HG02884 (cell line): ENCODE measurements at regions not wholly inside any gene's neighbourhood (a gene's known extent, or its start where the extent isn't known, plus 50 kb on each side); places are given as distances from the start of the nearest gene placed in this dataset.

ENCODE experiments used
- ATAC-seq: cut with Tn5 transposase; IDR thresholded peaks from one replicate; pipeline ENCODE4 v1.9.1; 2021; ENCODE audit warnings: mild to moderate bottlenecking, moderate library complexity; ENCODE audit not compliant: unreplicated experiment

GRCh38 chr4:125365731-125366130, 51.0 kb downstream of the FAT4 start:
- no peak for ATAC-seq

GRCh38 chr4:125368146-125368545, 53.4 kb downstream of the FAT4 start:
- ATAC-seq, result no peak

DNA sequence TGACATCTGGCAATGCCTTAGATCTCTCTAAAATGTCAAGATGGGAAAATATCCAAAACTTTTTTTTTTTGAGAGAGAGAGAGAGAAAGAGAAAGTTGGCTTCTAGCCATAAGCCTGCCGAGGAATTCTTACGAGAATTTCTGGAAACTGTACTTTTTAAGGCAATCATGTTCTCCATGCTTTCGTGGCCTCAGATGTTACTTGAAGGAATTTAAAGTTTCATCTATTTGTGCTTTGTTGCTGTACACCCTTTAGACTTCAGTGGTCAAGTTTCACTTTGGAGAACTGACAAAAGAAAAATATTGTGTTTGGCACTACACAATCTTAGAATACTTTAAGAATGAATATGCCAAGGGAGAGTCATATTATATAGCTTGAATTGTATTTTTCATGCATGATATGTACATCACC, 53.9 kb downstream of the FAT4 start:
- ATAC-seq, result no peak

GRCh38 chr4:125369098-125369497, 54.3 kb downstream of the FAT4 start:
- no peak for ATAC-seq

- no peak for ATAC-seq
Measured at GRCh38 chr4:125370478-125370877, 55.7 kb downstream of the FAT4 start.

DNA sequence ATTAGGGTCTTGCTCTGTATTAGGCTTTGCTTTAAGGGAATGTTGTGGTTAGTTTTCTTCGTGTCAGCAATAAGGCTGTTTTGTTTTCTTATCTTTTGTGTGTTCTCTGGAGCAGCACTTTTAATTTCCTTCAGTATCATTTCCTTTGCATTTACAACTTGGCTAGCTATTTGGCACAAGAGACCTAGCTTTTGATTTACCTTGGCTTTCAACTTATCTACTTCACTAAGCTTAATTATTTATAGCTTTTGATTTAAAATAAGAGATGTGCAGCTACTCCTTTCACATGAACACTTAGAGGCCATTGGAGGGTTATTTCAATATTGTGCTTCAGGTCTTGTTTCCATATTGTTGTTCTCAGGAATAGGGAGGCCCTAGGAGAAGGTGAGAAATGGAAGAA, 68.2 kb downstream of the FAT4 start:
- no peak for ATAC-seq

DNA sequence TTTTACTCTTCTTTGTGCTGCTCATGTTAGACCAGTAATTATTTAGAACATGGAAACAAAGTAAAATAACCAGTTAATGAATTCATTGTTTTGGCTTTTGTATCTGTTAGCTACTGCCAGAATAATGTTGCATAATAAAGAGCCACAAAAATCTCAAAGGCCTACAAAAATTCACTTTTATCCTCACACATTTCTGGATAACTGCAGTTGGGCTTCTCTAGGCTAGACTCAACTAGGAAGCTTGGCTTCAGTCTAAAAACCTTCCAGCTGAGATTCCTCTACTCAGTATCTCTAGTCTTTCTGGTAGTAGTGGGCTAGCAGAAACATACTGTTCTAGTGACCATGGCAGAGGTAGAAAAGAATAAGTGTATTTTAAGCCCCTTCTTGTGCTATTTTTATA, 73.0 kb downstream of the FAT4 start:
- ATAC-seq, result no peak

- no peak for ATAC-seq
Measured at GRCh38 chr4:125388613-125389012, 73.9 kb downstream of the FAT4 start.

- ATAC-seq, result no peak
Measured at GRCh38 chr4:125389713-125390112, 75.0 kb downstream of the FAT4 start.

DNA sequence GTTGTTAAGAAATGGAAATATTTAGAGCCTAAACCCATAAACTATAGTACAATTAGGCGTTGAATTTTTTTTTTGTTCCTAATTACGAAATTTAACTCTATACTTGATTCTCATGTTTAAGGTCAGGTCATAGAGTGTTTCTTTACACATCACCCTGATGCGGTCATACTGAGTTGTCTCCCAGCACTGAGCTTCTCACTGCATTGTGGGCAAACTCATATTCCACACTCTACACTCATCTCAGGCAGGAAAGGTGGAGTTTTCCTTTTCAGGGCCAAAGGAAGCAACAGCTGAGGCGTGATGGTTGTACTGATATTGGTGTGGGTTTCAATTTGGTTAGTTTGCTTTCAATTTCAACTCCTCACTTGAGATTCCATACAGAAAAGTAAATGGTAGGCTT, 75.4 kb downstream of the FAT4 start:
- no peak for ATAC-seq

DNA sequence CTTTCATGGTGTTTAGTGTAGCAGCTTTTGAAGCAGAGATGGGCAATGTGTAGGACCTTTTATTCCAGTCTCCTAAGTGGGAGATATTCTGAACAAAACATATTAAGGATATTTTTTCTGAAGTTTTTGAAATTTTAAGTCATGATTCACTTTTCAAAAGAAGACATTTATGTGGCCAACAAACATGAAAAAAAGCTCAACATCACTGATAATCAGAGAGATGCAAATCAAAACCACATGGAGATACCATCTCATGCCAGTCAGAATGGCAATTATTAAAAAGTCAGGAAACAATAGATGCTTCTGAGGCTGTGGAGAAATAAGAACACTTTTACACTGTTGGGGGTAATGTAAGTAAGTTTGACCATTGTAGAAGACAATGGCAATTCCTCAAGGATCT, 76.0 kb downstream of the FAT4 start:
- no peak for ATAC-seq

- no peak for ATAC-seq
Measured at GRCh38 chr4:125392694-125393093, 77.9 kb downstream of the FAT4 start.

- ATAC-seq, result no peak
Measured at GRCh38 chr4:125393825-125394224, 79.1 kb downstream of the FAT4 start.

GRCh38 chr4:125397226-125397625, 82.5 kb downstream of the FAT4 start:
- no peak for ATAC-seq

GRCh38 chr4:125398263-125399002, 83.7 kb downstream of the FAT4 start:
- ATAC-seq, result no peak

DNA sequence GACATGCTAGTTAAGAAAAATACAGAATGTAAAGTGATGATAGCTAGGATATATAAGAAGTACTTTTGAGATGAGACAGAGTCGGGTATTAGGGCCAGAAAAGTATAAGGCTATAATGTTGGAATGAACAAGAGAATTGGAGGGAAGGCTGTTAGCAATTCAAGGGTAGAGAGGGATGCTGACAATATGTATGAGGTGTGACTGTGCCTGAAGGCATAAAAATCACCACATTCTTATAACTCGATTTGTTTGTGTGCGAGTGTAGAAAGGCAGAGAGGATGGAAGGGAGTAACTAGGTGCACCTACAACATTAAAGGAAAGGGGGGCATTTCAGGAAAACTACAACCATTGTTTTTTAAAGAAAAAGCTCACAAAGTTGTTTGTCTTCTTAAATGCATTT, 86.0 kb downstream of the FAT4 start:
- no peak for ATAC-seq

- ATAC-seq, result no peak
Measured at GRCh38 chr4:125401784-125402183, 87.0 kb downstream of the FAT4 start.

DNA sequence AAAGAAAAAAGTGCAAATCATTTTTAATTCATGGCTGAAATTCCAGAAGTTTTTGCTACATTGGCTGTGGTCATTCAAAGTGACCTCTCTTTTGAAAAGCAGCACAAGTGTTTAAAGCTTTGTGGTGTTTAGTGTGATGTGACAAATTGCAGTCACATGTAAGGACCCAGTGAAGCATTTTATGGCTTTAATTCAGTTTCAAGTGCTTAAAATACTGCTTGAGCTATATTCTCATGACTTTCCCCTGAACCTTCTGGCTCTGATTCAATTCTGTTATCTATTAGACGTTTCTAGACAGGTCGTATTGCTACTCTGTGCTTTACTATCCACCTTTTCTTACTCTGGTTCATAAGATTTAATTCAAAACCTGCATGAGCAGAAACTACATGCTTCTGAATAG, 105.8 kb downstream of the FAT4 start:
- no peak for ATAC-seq

DNA sequence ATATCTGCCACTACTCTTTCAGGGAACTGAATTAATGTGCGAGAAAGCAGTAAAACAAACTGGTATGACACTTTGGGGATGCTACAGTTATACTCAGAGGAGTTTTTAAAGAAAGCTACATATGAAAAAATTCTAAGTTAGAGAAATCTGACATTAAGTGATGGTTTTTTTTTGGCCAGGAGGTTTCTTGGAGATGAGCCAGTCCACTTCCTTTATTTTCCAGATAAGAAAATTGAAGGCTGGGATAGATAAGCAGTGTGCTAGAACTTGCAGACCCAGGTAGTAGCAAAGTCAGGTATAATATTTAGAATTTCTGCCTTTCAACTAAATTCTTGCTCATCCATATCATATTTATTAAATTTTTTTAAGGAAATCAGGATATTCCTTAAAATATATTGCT, 106.8 kb downstream of the FAT4 start:
- ATAC-seq, result no peak

GRCh38 chr4:125423124-125423523, 108.4 kb downstream of the FAT4 start:
- no peak for ATAC-seq

DNA sequence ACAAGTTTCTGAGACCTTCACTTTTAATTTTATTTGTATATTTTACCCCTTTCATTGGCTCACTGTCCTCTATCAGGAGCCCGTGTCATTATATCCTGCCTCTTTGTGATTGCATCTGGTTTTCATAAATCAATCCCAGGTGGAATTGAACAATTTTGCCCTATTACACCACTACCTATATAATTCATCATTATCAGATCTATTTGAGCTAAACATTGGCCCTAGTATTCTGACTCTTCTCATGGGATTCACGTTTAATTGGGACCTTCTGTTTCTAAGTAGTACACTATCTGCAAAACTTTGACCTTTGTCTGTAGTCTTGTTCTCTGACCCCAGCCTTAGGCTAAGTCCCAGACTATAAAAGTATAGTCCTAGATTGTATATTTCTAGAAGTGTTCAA, 114.1 kb downstream of the FAT4 start:
- no peak for ATAC-seq

DNA sequence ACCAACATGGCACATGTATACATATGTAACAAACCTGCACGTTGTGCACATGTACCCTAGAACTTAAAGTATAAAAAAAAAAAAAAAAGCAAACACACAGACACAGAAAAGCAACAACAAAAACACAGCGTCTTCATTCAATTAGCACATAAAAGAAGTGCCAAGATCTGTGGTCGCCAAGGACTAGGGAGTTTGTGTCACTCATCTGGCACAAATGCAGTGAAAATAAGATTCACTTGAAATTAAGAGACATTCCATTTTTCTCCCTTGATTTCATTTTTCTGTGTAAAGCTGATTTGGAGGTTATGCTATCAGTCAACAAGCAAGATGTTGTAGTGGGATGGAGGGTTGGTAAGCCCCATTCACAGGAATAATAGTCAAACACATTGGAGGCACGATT, 115.3 kb downstream of the FAT4 start:
- no peak for ATAC-seq

DNA sequence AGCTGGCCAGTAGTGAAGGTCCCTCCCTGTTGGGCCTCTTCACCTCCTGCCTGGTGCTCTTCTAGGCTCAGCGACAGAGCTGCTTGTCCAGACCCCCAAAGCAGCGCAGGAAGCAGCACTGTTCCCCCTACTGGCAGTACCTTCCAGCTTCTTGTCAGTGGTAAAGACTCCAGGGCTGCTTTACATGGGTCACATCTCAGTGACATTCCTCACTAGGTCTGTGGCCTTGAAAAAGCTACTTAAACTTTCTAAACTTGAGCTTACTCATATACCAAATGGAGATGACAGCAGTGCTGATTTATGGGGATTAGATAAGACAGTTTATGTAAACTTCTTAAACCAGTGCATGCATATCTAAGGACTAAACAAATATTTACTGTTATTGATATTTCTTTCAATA, 117.3 kb downstream of the FAT4 start:
- no peak for ATAC-seq
